Right kidney (tissue), 1 donor: ENCODE measurements at regions not wholly inside any gene's neighbourhood (a gene's known extent, or its start where the extent isn't known, plus 50 kb on each side); places are given as distances from the start of the nearest gene placed in this dataset.
"Not testable (repeated sequence)": the region's sequence is repeated elsewhere in the genome, so short reads cannot be mapped to it uniquely, and the experiment has no call there.

Experiments used
- DNase-seq: peaks from one replicate; pipeline ENCODE4 v3.0.0-alpha.2; 2016

- no peak for DNase-seq
These were observed 305.2 kb downstream of the RAB38 start for GRCh38 chr11:87870086-87870485.

DNA sequence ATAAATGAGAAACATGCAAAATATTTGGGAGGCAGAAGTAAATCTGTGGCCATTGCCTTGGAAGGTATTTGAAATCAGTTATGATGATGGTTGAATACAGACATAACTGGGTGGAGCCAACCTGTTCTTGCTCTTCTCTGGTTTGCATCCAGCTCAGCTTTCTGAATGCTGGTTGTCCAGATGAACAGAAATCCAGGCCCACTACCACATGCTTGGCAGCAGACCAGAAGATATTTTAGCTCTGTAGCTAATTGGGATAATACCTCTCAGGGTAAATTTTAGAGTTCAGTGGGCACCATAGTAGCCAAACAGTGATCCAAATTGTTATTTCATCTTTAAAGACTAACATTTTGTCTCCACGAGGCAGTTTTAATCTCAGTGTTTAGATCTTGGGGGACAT lies 308.3 kb downstream of the RAB38 start:
- no peak for DNase-seq

- DNase-seq = no peak
These were observed 314.2 kb downstream of the RAB38 start for GRCh38 chr11:87861030-87861429.

GRCh38 chr11:87859636-87860035 lies 315.6 kb downstream of the RAB38 start:
- no peak for DNase-seq

DNA sequence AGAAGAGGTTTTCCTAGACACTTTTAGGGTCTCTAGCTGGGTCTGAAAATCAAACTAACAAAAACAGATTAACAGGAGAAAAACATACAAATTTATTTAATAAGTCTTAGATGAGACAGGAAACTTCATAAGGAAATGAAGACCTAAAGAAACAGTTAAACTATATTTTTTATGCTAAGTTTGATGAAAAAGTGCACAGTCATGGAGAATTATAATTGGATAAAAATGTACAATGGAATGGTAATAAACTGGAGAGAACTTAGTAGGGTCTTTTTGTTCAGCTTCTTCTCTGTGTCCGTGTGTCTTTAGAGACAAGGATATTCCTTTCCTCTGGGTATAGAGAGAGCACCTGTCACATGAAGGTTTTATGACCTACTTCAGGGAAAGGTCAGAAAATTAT lies 323.4 kb downstream of the RAB38 start:
- DNase-seq = no peak

DNA sequence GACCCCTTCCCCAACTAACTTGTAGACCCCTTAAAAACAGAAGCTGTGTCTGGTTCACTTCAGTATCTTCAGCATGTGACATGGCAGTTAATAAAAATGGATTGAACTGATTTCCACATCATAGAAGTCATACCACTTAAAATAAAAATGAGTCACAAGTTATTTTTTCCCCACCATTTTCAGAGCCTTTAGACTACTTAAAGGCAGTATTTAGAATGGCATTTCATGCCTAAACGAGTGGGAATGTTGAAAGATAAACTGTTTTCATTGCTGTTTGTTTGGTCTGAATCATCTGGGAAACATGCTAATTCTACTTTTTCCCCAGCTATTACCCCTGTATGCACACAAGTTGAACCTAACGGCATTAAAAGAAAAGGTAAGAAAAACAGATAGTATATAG lies 324.0 kb downstream of the RAB38 start:
- DNase-seq = no peak

DNA sequence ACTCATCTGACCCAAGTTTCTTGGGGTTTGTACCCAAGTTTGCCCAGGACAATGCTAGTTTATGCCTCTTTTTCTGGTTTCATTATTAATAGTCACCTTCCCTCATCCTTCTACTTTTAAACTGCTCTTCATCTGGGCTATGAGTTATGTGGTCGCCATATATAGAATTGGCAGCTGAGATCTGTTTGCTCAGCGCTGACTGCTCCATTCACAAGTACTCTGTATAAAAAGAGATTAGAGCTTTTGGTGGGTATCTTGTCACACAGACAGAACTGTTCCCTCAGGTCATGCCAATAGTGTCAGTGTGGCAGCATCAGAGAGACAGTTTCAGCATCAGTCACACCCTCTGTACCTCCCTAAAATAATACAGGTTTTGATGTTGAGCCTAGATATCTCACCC lies 326.0 kb downstream of the RAB38 start:
- no peak for DNase-seq

GRCh38 chr11:87840786-87841185 lies 334.5 kb downstream of the RAB38 start:
- no peak for DNase-seq

GRCh38 chr11:87832211-87832610 lies 343.0 kb downstream of the RAB38 start:
- DNase-seq = no peak

DNA sequence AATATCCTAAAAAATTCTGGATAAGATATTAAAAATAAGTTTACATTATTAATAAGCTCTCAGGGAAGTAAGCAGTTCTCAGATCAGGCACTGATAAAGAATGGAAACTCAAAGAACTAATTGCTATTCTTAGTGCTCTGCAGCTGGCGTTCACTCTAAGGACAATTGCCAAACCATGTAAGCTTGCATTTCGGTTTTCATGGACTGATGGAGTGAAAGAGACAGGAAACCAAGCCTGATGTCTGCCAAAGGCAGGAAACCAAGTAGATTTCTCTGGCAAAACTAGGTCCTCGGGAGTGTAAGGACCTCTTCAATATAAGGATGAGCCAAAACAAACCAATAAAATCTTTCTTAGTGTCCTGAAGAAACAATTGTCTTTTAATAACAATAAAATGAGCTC lies 355.2 kb downstream of the RAB38 start:
- DNase-seq = no peak

- DNase-seq = no peak
These were observed 356.1 kb downstream of the RAB38 start for GRCh38 chr11:87819151-87819550.

DNA sequence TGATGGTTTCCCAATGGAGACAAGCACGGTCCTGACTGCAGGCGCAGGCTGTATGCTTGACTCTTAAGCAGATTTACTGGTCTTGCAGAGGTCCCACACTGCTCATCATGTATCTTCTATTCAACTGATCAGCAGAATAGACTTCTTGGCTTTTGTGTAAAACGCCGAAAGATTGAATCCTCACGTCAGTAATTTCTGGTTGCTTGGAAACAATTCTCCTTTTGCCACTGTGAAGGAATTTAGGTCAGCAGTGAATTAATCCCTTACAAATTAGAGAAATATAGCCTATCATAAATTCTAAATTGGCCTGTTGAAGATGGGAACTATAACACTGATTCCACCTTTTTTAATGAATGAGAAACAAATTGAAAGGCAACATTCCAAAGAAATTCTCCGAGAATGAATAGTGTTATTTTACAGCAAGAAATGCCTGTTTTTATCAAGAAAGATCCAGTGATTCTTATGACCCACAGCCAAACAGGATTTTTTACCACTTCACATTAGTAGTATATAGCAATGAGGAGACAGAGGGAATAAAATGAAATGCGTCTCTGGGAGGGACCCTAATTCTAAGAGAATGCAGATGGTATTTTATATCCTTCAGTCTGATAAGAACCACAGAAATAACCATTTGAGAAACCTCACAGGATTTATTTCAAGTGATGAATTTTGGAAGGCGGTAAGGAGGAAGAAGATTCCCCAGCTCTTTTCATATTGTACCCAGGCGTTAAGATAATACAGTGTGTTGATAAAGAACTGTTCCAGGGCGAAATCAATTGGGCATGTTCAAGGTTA lies 362.5 kb downstream of the RAB38 start:
- no peak for DNase-seq

- no peak for DNase-seq
These were observed 364.8 kb downstream of the RAB38 start for GRCh38 chr11:87810486-87810885.

DNA sequence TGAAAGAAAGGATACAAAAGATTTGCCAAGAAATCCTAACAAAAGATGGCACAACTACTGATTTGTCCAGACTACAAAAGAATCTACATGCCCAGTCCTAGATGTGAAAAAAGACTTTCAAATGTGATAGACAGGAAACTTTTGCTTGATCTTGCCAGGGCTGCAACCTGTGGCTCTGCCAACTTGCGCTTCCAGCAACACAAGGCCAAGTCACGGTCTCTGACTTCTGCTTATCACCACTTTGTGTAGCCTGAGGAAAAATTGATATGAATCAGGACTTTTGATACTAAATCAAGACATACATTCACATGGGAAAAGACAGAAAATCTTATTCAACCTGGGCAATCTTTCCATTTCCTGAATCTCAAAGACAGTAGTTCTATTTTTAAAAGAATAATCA lies 366.0 kb downstream of the RAB38 start:
- DNase-seq = no peak

DNA sequence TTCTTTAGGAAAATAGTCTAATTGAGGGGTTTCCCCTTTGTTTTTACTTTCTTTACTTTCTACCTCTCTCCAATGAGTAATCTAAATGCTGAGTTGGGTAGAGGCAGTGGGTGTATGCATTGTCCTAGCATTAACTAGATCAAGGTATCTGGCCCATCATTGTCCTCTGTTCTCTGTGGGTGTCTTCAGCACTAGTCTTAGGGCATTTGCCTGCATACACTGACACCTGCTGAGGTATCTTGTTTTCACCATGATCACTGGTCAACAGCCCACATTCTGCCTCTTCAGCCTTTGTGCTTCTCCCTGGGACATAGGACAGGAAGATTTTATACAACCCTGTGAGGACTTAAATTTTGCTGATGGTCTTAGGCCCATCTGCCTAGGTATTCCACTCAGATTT lies 371.1 kb downstream of the RAB38 start:
- no peak for DNase-seq

- no peak for DNase-seq
These were observed 371.5 kb downstream of the RAB38 start for GRCh38 chr11:87803748-87804147.

GRCh38 chr11:87784862-87785261 lies 390.4 kb downstream of the RAB38 start:
- DNase-seq = not testable (repeated sequence)

- DNase-seq = no peak
These were observed 395.2 kb downstream of the RAB38 start for GRCh38 chr11:87780068-87780413.

GRCh38 chr11:87779276-87780067 lies 395.8 kb downstream of the RAB38 start:
- DNase-seq = no peak

- DNase-seq = no peak
These were observed 396.9 kb downstream of the RAB38 start for GRCh38 chr11:87778357-87778756.

DNA sequence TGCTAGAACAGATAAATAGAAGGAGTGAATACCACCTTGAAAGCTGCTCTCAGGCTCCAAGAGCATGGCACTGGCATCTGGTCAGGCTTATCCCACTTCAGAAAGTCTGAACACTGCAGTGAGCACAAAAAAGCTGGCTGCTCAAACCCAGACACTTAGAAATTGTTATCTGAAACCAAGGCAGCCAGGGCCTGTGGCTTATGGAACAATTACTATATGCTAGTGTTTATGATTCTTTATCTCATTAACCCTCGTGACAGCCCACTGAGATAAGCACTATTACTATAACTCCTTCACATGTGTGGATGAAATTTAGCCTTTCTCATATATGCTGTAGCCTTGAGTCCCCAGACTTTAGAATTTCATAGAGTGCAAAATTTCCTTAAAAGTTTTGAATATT lies 400.2 kb downstream of the RAB38 start:
- DNase-seq = no peak

GRCh38 chr11:87769661-87770060 lies 405.6 kb downstream of the RAB38 start:
- DNase-seq = no peak

DNA sequence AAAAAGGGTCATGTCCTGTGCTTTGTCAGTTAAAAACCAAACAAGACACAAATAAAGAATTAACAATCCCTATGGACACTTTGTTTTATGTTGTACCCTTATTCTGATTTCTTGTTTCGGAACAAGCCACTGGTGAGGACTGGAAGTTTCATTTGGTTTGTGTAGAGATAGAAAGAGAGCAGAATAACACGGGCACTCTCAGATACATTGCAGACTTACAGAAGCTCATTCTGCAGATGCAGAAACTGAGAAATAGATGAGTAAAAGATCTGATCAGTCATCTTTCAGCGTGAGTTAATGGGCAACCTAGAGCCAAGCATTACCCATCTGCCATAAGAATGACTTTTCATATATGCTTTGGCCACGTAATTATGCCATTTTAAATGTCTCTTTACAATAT lies 407.6 kb downstream of the RAB38 start:
- DNase-seq = no peak

GRCh38 chr11:87764075-87764474 lies 411.2 kb downstream of the RAB38 start:
- not testable (repeated sequence) for DNase-seq
